Esophagus muscularis mucosa (tissue), 4 donors: ENCODE measurements at regions not wholly inside any gene's neighbourhood (a gene's known extent, or its start where the extent isn't known, plus 50 kb on each side); places are given as distances from the start of the nearest gene placed in this dataset.

Source experiments
- DNase-seq: peaks from one replicate; pipeline ENCODE4 v3.0.0-alpha.2; 2017; ENCODE audit errors: extremely low spot score
- H3K27ac ChIP-seq, 4 donors: fragments of 200-600 bp; sonication (generic); replicated peaks in 1 of 4; 1 replicate in 3 of 4; 2 replicates in 1 of 4; pipeline ENCODE4 v1.5.1; 2016 to 2019; ENCODE audit warnings: mild to moderate bottlenecking in 1 of 4
- H3K27me3 ChIP-seq, 4 donors: fragments of 200-600 bp; sonication (generic); one replicate each; pipeline versions ENCODE4 v1.5.1 to v1.6.0; 2016 to 2019
- H3K36me3 ChIP-seq, 4 donors: fragments of 200-600 bp; sonication (generic); one replicate each; pipeline ENCODE4 v1.5.1; 2016 to 2019
- H3K4me1 ChIP-seq, 4 donors: fragments of 200-600 bp; sonication (generic); one replicate each; pipeline ENCODE4 v1.5.1; 2016 to 2019
- H3K4me3 ChIP-seq, 4 donors: fragments of 200-600 bp; sonication (generic); 1 replicate in 2 of 4; 2 replicates in 2 of 4; pipeline ENCODE4 v1.5.1; 2016 to 2019; ENCODE audit warnings: mild to moderate bottlenecking in 4 of 4, moderate library complexity in 1 of 4
- H3K9me3 ChIP-seq, 4 donors: fragments of 200-600 bp; sonication (generic); 1 replicate in 3 of 4; 2 replicates in 1 of 4; pipeline ENCODE4 v1.5.1; 2016 to 2019
- EP300 ChIP-seq: sonication (generic); formaldehyde crosslinking; IDR thresholded peaks from one replicate; pipeline ENCODE4 v1.6.1; 2017; ENCODE audit warnings: antibody characterized with exemption
- POLR2A ChIP-seq: fragments of 450-650 bp; IDR thresholded peaks from one replicate; pipeline ENCODE4 v1.6.1; 2017; ENCODE audit warnings: antibody characterized with exemption, moderate library complexity, mild to moderate bottlenecking, low read depth
- POLR2AphosphoS5 ChIP-seq, 2 donors: sonication (generic); formaldehyde crosslinking; IDR thresholded peaks; one replicate each; pipeline ENCODE4 v1.6.1; 2017; ENCODE audit warnings: antibody characterized with exemption in 2 of 2
- WGBS: methylation state at CpG from one replicate; pipeline ENCODE4 v1.1.5; 2018; 5-methylcytosine and 5-hydroxymethylcytosine counted together
- intact Hi-C: fragments of 100-400 bp; cut with DNase I; formaldehyde crosslinking; loops from one replicate; pipeline ENCODE4 v1.15.1; 2023
- small RNA-seq, 3 donors: library from RNA; depleted of rRNA; stranded (forward); fragments of <200 nt; gene quantifications; one replicate each; pipeline ENCODE3, GENCODE V24; 2016
- TF ChIP-seq, protein P1 (sequence below), 3 experiments: fragments of 200-600 bp in 2 of 3; fragments of 450-650 bp in 1 of 3; sonication (generic) in 2 of 3; IDR thresholded peaks; one replicate each; pipeline ENCODE4 v1.5.1; 2017 to 2019; ENCODE audit warnings: antibody characterized with exemption in 3 of 3, mild to moderate bottlenecking in 2 of 3, moderate library complexity in 1 of 3

DNA sequence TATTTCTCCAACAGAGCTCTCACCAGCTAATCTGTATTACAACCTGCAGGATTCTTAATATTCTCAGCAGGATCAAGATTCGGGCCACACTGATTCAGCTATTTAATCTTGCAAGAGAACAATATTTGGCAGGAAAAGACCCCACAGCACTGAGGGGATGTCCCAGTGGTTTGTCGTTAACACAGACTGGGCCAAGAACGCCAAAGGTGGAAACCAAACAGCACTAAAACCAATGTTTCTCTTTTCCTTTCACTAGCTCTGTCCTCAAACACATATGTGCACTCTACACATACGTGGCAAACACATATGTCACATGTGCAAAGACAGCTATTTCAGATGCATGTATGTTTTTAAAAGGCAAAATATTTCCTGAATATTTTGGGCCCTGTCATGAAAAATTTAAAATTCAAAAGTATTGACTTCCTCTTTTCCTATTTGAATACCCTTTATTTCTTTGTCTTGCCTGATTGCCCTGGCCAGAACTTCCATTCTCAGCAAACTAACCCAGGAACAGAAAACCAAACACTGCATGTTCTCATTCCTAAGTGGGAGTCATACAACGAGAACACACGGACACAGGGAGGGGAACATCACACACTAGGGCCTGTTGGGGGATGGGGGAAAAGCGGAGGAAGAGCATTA is 51.7 kb upstream of the NEBL start:
- no peak overlapping the region for H3K4me3 ChIP-seq
- TF ChIP-seq EP300 (no peak), POLR2AphosphoS5 (IDR thresholded peaks at IDR 0.05) (no peak), POLR2A (no peak)
- TF ChIP-seq, protein P1, sequence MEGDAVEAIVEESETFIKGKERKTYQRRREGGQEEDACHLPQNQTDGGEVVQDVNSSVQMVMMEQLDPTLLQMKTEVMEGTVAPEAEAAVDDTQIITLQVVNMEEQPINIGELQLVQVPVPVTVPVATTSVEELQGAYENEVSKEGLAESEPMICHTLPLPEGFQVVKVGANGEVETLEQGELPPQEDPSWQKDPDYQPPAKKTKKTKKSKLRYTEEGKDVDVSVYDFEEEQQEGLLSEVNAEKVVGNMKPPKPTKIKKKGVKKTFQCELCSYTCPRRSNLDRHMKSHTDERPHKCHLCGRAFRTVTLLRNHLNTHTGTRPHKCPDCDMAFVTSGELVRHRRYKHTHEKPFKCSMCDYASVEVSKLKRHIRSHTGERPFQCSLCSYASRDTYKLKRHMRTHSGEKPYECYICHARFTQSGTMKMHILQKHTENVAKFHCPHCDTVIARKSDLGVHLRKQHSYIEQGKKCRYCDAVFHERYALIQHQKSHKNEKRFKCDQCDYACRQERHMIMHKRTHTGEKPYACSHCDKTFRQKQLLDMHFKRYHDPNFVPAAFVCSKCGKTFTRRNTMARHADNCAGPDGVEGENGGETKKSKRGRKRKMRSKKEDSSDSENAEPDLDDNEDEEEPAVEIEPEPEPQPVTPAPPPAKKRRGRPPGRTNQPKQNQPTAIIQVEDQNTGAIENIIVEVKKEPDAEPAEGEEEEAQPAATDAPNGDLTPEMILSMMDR (IDR thresholded peaks at IDR 0.05) = no peak
- no peaks in the 10 kb centered on the region for H3K9me3 ChIP-seq
- H3K36me3 ChIP-seq = no peaks in the 10 kb centered on the region
- H3K27ac ChIP-seq = no peak overlapping the region
- H3K27me3 ChIP-seq = no peaks in the 10 kb centered on the region
- H3K4me1 ChIP-seq = no peaks in the 10 kb centered on the region
- intact Hi-C loops = no loop called here
- peak; percentile 60 for DNase-seq
- 71% methylated on average over 7 of the region's 7 CpGs for WGBS

Small RNA genes in the stretch of these regions (small RNA-seq; reads per million reads assigned to genes)
- gene AL158209.2 = 0 reads per million in 3 donors
- 0 reads per million in 3 donors for gene RF00017
- gene RNU6-15P = 0 to 0.17 (median 0) reads per million in 3 donors
